HG02973 (cell line): ENCODE measurements at regions not wholly inside any gene's neighbourhood (a gene's known extent, or its start where the extent isn't known, plus 50 kb on each side); places are given as distances from the start of the nearest gene placed in this dataset.

ENCODE experiments used
- ATAC-seq: cut with Tn5 transposase; IDR thresholded peaks from one replicate; pipeline ENCODE4 v1.9.1; 2021; ENCODE audit warnings: moderate library complexity; ENCODE audit not compliant: unreplicated experiment

DNA sequence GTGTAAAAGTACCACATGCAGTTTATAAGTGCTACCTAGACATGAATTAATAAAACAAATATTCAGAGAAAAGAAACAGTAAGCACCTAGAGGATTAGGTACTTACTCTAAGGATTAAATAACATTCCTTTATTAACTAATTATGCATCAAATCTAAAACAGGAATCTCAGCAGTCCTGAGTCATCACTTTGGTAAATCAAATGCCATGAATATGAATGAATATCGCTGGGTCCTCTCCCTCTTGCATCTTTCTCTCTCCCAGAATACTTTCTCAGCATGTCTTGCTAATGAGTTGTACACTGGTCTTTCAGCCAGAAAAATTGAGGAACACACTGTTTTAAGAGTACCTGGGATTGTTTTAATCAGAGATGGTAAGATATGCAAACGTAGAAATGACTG, 225.5 kb upstream of the NFE2L3 start:
- ATAC-seq: no peak

GRCh38 chr7:25926891-25927625, 224.9 kb upstream of the NFE2L3 start:
- no peak for ATAC-seq

DNA sequence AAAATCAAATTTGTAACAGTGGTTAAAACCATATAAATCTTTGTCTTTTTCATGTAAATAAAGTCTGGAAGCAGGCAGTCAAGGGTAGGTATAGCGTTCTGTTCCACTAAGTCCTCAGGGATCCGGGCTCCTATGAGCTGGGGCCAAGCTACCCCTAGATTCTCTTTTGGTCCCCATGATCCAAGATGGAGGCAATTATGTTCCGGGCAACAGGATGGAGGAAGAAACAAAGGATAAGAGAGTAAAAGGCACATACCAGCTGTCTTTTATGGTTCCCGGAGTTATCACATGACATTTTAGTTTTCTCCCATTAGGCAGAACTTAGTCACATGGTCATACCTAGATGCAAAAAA, 224.4 kb upstream of the NFE2L3 start:
- ATAC-seq: no peak

- no peak for ATAC-seq
Observed at GRCh38 chr7:25928549-25929330, 223.3 kb upstream of the NFE2L3 start.

DNA sequence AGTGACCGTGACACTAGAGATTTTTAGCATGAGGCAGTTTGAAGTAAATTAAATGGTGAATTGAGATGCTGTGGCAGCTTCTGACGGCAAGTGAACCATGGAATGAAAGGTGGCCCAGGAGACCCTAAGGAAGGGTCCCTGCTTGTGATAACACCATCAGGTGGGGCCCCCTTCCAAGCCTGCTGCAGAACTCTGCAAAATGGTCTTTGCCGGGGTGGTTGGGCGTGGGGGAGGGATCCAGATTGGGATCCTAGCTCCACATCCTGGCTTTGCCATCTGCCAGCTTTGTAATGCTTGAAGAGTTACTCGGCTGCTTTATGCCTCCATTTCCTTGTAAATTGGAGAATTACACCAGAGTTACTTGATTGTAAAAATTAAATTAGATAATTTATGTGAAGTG, 222.6 kb upstream of the NFE2L3 start:
- ATAC-seq: no peak

GRCh38 chr7:25930492-25931048, 221.4 kb upstream of the NFE2L3 start:
- no peak for ATAC-seq

GRCh38 chr7:25931156-25931555, 220.8 kb upstream of the NFE2L3 start:
- no peak for ATAC-seq

DNA sequence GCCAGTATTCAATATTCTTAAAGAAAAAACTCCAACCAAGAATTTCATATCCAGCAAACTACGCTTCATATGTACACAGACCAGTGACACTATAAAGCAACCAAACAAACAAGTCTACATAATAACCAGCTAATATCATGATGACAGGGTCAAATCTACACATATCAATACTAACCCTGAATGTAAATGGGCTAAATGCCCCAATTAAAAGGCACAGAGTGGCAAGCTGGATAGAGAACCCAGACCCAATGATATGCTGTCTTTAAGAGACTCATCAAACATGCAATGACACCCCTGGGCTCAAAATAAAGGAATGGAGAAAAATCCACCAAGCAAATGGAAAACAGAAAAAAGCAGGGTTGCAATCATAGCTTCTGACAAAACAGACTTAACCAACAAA, 218.1 kb upstream of the NFE2L3 start:
- ATAC-seq: no peak

- peak; percentile 16 for ATAC-seq
Observed at GRCh38 chr7:25940086-25940906, 211.7 kb upstream of the NFE2L3 start.

- no peak for ATAC-seq
Observed at GRCh38 chr7:25944777-25945515, 207.1 kb upstream of the NFE2L3 start.

DNA sequence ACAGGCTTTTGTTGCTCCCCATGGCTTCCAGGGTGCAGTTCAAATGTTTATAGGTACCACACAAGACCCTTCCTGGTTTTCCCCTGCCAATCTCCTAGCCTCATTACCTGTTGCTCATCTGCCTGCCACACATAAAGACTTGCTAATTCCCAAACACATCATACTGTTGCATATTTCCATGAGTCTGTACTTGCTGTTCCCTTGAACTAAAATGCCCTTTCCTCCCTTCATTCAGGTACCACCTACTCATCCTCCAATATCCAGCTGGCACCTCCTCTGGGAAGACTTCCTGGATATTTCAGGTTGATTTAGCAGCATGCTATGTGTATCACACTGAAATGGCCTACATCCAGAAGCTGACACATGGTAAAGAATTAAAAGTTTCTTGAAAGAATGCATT, 206.4 kb upstream of the NFE2L3 start:
- ATAC-seq: no peak

DNA sequence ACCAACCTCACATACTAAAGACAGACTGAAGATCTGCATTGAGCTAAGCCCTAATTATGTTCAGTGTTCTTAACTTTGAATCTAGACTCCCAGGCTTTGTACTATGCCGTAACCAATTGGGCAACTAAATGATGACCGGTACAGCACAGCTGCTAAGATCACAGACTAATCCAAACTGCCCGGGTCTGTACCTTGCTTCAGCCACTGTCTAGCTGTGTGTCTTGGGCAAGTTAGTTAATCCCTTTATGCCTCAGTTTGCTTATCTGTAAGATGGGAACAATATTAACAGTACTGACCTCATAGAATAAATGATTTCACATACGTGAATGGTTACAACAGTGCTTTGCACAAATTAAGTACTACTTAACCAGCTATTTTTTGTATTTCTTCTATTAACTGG, 205.8 kb upstream of the NFE2L3 start:
- no peak for ATAC-seq

- ATAC-seq: no peak
Observed at GRCh38 chr7:25947669-25948516, 204.1 kb upstream of the NFE2L3 start.

DNA sequence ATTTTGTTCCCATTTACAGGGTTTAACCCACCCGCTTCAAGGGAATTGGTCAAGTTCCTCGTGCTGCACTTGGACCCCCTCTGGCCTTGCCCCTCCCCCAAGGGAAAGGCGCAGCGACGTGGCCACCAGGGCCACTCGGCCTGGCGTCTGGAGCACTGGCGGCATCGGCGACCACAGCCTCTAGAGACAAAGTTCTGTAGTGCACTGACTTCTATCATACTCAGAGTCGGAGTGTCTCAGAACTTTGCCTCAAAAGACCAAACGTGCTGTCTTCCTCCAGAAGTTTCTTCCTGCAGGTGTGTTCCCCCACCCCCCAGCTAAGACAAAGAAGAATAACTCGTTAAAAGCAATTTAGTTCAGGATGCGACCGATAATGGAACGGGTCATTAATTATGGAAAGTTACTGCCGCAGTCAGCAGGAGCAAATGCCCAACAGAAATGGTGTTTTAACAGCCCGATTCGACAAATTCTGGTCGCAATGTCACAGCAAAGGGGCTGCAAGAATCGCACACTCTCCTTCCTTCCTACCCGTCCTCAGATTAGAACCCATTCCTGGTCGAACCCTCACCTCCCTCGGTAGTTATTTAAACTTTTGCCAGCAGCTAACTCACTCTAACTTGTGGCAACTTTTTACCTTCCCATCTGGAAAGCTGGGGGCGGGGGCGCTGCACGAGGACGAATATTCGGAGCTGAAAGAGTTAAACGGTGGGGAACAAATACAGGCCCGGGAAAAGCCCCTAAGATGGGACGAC, 202.1 kb upstream of the NFE2L3 start:
- ATAC-seq: peak; percentile 27

GRCh38 chr7:25950488-25951413, 201.2 kb upstream of the NFE2L3 start:
- peak; percentile 74 for ATAC-seq

DNA sequence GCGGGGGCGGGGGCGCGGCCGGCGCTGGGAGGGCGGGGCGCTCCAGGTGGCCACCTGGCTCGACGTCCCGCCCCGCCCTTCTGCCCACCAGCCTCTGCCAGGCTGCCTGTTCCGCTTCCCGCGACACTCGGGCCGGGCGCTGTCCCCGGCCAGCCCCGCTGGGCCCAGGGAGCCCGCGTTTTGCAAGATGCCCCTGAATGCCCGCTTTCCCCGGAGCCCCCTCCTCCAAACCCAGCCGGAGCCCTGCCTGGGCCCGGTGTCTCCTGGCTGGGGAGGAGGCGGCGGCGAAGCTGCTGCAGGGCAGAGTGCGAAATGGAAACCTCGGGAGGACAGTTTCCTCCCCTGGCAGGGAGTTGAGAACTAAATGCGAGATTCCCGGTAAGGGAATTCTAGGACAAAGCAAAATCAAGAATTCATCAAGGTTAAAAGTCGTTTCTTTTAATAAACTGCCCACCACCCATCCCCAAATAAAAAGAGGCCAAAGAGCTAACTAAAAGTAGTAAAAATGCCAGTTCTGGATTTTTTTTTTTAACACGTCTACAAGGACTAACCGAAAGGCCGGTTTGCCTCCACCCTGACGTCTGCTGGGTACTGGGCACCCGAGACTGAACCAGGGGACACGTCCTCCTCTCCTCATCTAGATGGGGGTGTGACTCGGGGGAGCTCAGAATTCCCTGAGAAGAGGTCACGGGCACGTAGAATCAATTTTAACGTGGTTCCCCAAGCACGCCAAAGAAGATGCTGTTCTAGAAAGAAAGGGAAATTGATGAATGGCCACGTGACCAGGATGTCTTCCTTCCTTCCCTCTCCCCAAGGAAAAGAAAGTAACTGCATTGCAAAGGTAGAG, 200.4 kb upstream of the NFE2L3 start:
- ATAC-seq: peak; percentile 40
